ENCODE measurements at regions not wholly inside any gene's neighbourhood (a gene's known extent, or its start where the extent isn't known, plus 50 kb on each side); places are given as distances from the start of the nearest gene placed in this dataset.
A peak's percentile ranks its signal among the peaks of the same experiment; 100 is the strongest.

DNA sequence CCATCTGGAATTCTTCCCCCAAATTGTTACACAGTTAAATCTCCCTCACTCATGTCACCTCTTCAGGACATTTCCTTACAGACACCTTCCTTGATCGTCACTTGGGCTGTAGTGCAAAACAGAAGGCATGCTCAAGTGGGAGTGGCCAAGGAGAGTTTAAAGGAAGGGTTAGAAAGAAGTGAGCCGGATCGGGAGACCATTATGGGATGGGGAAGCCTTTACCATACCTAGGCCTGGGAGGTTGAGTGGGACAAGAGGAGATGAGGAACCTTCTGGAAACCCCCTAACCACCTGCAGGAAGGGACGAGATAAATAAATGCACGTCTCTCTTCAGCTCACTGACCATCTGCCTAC lies 102.7 kb downstream of the UCHL1 start:
- Histone ChIP-seq H3K4me1 (ENCODE audit: insufficient read depth, low read length) (peaks cover 4% of the 10 kb centered on the region), H3K79me2 (ENCODE audit: insufficient read depth, low read length) (no peaks in the 10 kb centered on the region), H3K79me1 (ENCODE audit: insufficient read depth, low read depth, low read length, poor library complexity, severe bottlenecking) (no peaks in the 10 kb centered on the region), H4K8ac (replicated peaks; ENCODE audit: insufficient read length, low read depth, low read length) (no peak overlapping the region), H2BK5ac (ENCODE audit: insufficient read length, low read length) (no peak overlapping the region), H2BK15ac (ENCODE audit: low read depth, low read length) (no peak overlapping the region), H3K56ac (ENCODE audit: insufficient read length, low read depth, low read length) (no peak overlapping the region), H2BK12ac (ENCODE audit: insufficient read length, low read depth, low read length) (no peak overlapping the region), H2AK5ac (ENCODE audit: insufficient read length, low read length) (no peak overlapping the region), H3K18ac (ENCODE audit: insufficient read length, low read depth, low read length) (no peak overlapping the region), H4K20me1 (ENCODE audit: control insufficient read depth, insufficient read depth, insufficient read length) (no peaks in the 10 kb centered on the region), H3K14ac (ENCODE audit: insufficient read depth, low read length) (no peak overlapping the region), H3K27ac (ENCODE audit: insufficient read length, low read depth, low read length) (no peak overlapping the region), H3K9me3 (ENCODE audit: control insufficient read depth, low read depth, low read length) (no peaks in the 10 kb centered on the region), H3K27me3 (ENCODE audit: insufficient read depth, low read length) (peaks cover 43% of the 10 kb centered on the region), H3K9ac (ENCODE audit: extremely low read depth, insufficient read length, low read length) (no peak overlapping the region), H4K5ac (ENCODE audit: insufficient read length, low read depth, low read length) (no peak overlapping the region), H3K4ac (ENCODE audit: low read depth, low read length) (no peak overlapping the region), H3K23ac (ENCODE audit: insufficient read length, low read depth, low read length) (no peak overlapping the region), H2BK120ac (ENCODE audit: low read depth, low read length, poor library complexity, severe bottlenecking) (no peak overlapping the region), H3K23me2 (ENCODE audit: insufficient read length, low read depth, low read length, poor library complexity, severe bottlenecking) (peaks cover 19% of the 10 kb centered on the region), H4K91ac (ENCODE audit: insufficient read length, low read depth, low read length) (no peak overlapping the region), H2BK20ac (ENCODE audit: low read depth, low read length, poor library complexity, severe bottlenecking) (no peak overlapping the region), H3T11ph (ENCODE audit: low read length) (no peak overlapping the region), H3K4me2 (ENCODE audit: insufficient read depth, insufficient read length, low read length) (peak overlapping the region; percentile 56), H2AFZ (ENCODE audit: low read length) (no peak overlapping the region)
- Mint-ChIP-seq H3K27ac (no peak overlapping the region), H3K36me3 (ENCODE audit: insufficient read depth in 1 of 3, low read depth in 3 of 3) (no peaks in the 10 kb centered on the region; a peak in 1 of 7 replicates), H3K27me3 (ENCODE audit: low read depth) (peaks cover 88% of the 10 kb centered on the region), H3K4me1 (peaks cover 35 to 36% of the 10 kb centered on the region in 2 experiments), H3K4me3 (peak overlapping the region; percentile 54 to 80; a peak in 4 of 5 replicates), H3K9me3 (peaks cover 4% of the 10 kb centered on the region in 2 experiments; a peak in 4 of 5 replicates)
- WGBS (ENCODE audit: extremely low coverage, insufficient read length, low lambda C conversion rate): no CpG with 5 or more reads among the region's 5 CpGs
- TF ChIP-seq, protein P1, sequence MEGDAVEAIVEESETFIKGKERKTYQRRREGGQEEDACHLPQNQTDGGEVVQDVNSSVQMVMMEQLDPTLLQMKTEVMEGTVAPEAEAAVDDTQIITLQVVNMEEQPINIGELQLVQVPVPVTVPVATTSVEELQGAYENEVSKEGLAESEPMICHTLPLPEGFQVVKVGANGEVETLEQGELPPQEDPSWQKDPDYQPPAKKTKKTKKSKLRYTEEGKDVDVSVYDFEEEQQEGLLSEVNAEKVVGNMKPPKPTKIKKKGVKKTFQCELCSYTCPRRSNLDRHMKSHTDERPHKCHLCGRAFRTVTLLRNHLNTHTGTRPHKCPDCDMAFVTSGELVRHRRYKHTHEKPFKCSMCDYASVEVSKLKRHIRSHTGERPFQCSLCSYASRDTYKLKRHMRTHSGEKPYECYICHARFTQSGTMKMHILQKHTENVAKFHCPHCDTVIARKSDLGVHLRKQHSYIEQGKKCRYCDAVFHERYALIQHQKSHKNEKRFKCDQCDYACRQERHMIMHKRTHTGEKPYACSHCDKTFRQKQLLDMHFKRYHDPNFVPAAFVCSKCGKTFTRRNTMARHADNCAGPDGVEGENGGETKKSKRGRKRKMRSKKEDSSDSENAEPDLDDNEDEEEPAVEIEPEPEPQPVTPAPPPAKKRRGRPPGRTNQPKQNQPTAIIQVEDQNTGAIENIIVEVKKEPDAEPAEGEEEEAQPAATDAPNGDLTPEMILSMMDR (conservative IDR thresholded peaks at IDR 0.05): no peak
- DNase-seq: no peak
